CD4-positive, alpha-beta T cell (primary cell): ENCODE measurements at regions not wholly inside any gene's neighbourhood (a gene's known extent, or its start where the extent isn't known, plus 50 kb on each side); places are given as distances from the start of the nearest gene placed in this dataset.

Experiments used
- ATAC-seq: fragments of 200-7000 bp; cut with Tn5 transposase; one replicate; pipeline ENCODE4 v1.10.0; 2022; ENCODE audit warnings: mild to moderate bottlenecking; ENCODE audit not compliant: poor library complexity
- CTCF ChIA-PET: fragments of 350-600 bp; sonication (Branson Sonifier 250); formaldehyde crosslinking; loops from one replicate; lab custom pipeline; 2021; ENCODE audit warnings: antibody characterized with exemption, inconsistent platforms; lab: Charles Lee
- POLR2A ChIA-PET: fragments of 350-600 bp; sonication (Branson Sonifier 250); formaldehyde crosslinking; loops from one replicate; lab custom pipeline; 2021; ENCODE audit warnings: antibody characterized with exemption, inconsistent platforms; lab: Charles Lee
- DNase-seq, 14 experiments: peaks; one replicate each; pipeline ENCODE4 v3.0.0-alpha.2; 2013 to 2020; ENCODE audit warnings: mixed read lengths in 2 of 14
- H3K27ac ChIP-seq, 2 donors: one replicate each; pipeline versions ENCODE4 v1.5.1 to v1.7.0; 2013; ENCODE audit warnings: low read length in 2 of 2, low read depth in 1 of 2, mild to moderate bottlenecking in 1 of 2
- H3K27me3 ChIP-seq, 2 experiments: 1 replicate in 1 of 2; 2 replicates in 1 of 2; pipeline versions ENCODE4 v1.6.1 to v1.7.0; 2013; ENCODE audit warnings: low read length in 2 of 2, control low read depth in 1 of 2, mild to moderate bottlenecking in 1 of 2, moderate library complexity in 1 of 2; ENCODE audit not compliant: insufficient read depth in 2 of 2, control insufficient read depth in 1 of 2
- H3K36me3 ChIP-seq: one replicate; pipeline ENCODE4 v1.6.1; 2013; ENCODE audit warnings: low read length, control low read depth; ENCODE audit not compliant: insufficient read depth
- H3K4me1 ChIP-seq: one replicate; pipeline ENCODE4 v1.6.1; 2013; ENCODE audit warnings: low read length, control low read depth; ENCODE audit not compliant: insufficient read depth
- H3K4me3 ChIP-seq: one replicate; pipeline ENCODE4 v1.5.1; 2013; ENCODE audit warnings: mild to moderate bottlenecking, low read length, moderate library complexity
- H3K9me3 ChIP-seq, 2 experiments: 1 replicate in 1 of 2; 2 replicates in 1 of 2; pipeline versions ENCODE4 v1.6.1 to v1.7.0; 2013; ENCODE audit warnings: low read length in 2 of 2, mild to moderate bottlenecking in 2 of 2, control low read depth in 1 of 2, moderate library complexity in 1 of 2; ENCODE audit not compliant: control insufficient read depth in 1 of 2, insufficient read depth in 1 of 2
- H3K27ac Mint-ChIP-seq: one replicate; pipeline ENCODE4 v1.8.0; 2020; ENCODE audit warnings: mixed read lengths
- H3K27me3 Mint-ChIP-seq: one replicate; pipeline ENCODE4 v1.8.0; 2021; ENCODE audit warnings: mixed read lengths
- H3K36me3 Mint-ChIP-seq: one replicate; pipeline ENCODE4 v1.8.0; 2021; ENCODE audit warnings: low read depth, mixed read lengths
- H3K4me1 Mint-ChIP-seq: one replicate; pipeline ENCODE4 v1.8.0; 2021; ENCODE audit warnings: low read depth, mixed read lengths
- H3K4me3 Mint-ChIP-seq: one replicate; pipeline ENCODE4 v1.8.0; 2020; ENCODE audit warnings: mild to moderate bottlenecking, mixed read lengths
- H3K9me3 Mint-ChIP-seq: one replicate; pipeline ENCODE4 v1.8.0; 2020; ENCODE audit warnings: mixed read lengths
- CTCF ChIP-seq: fragments of 200-600 bp; IDR thresholded peaks from one replicate; pipeline ENCODE4 v1.8.0; 2022; ENCODE audit warnings: antibody characterized with exemption, mild to moderate bottlenecking
- intact Hi-C, 2 experiments: fragments of 100-400 bp; cut with DNase I in 1 of 2; cut with micrococcal nuclease in 1 of 2; formaldehyde crosslinking; loops; one replicate each; pipeline versions ENCODE4 v1.15.1 to v1.9.0; 2023 to 2025; cut with DNase I, micrococcal nuclease

GRCh38 chr2:234275515-234275914 lies 221.4 kb downstream of the ARL4C start:
- Mint-ChIP-seq H3K4me3 (no peak overlapping the region), H3K27ac (no peak overlapping the region), H3K9me3 (no peaks in the 10 kb centered on the region), H3K4me1 (peaks cover 67% of the 10 kb centered on the region), H3K27me3 (no peaks in the 10 kb centered on the region), H3K36me3 (no peaks in the 10 kb centered on the region)
- DNase-seq (no peak), ATAC-seq (no peak)
- ChIA-PET CTCF (no interaction called here), POLR2A (interaction anchor here (1.0 kb wide), 1 partner anchor 15 kb away, joined by 3 read pairs; no protein-coding TSS in a partner anchor)
- Histone ChIP-seq H3K9me3 (no peaks in the 10 kb centered on the region), H3K4me3 (no peak overlapping the region), H3K27ac (no peak overlapping the region), H3K27me3 (no peaks in the 10 kb centered on the region), H3K36me3 (no peaks in the 10 kb centered on the region), H3K4me1 (peaks cover 43% of the 10 kb centered on the region)
- intact Hi-C loops, result no loop called here
- TF ChIP-seq CTCF, result no peak

GRCh38 chr2:234273887-234274584 lies 222.8 kb downstream of the ARL4C start:
- TF ChIP-seq CTCF, result no peak

GRCh38 chr2:234272069-234272850 lies 221.8 kb downstream of the SPP2 start:
- DNase-seq (peak in 1 of 14 experiments; percentile 40), ATAC-seq (no peak)
- Mint-ChIP-seq H3K36me3 (no peaks in the 10 kb centered on the region), H3K27me3 (no peaks in the 10 kb centered on the region), H3K4me1 (peaks cover 57% of the 10 kb centered on the region), H3K9me3 (no peaks in the 10 kb centered on the region), H3K27ac (peak overlapping the region; percentile 52), H3K4me3 (no peak overlapping the region)
- no peaks in the 10 kb centered on the region for H3K36me3 ChIP-seq
- H3K4me1 ChIP-seq, result peaks cover 25% of the 10 kb centered on the region
- no peaks in the 10 kb centered on the region for H3K27me3 ChIP-seq
- intact Hi-C loops, result no loop called here
- ChIA-PET POLR2A (no interaction called here), CTCF (interaction anchor here (1.0 to 1.3 kb wide), 2 partner anchors 17 to 228 kb away, joined by 3 to 5 read pairs; no protein-coding TSS in a partner anchor)
- no peak for TF ChIP-seq CTCF
- H3K4me3 ChIP-seq, result no peak overlapping the region
- H3K27ac ChIP-seq, result no peak overlapping the region
- H3K9me3 ChIP-seq, result no peaks in the 10 kb centered on the region

More at GRCh38 chr2:234273887-234274584, 222.8 kb downstream of the ARL4C start:
- CTCF ChIA-PET, result no interaction called here
- no peaks in the 10 kb centered on the region for H3K36me3 ChIP-seq
- POLR2A ChIA-PET, result interaction anchor here (0.8 kb wide), 1 partner anchor 223 kb away, joined by 3 read pairs; the partner anchor contains the start of gene ARL4C
- no peaks in the 10 kb centered on the region for H3K27me3 ChIP-seq
- ATAC-seq, result peak; percentile 47
- Mint-ChIP-seq H3K27me3 (no peaks in the 10 kb centered on the region), H3K9me3 (no peaks in the 10 kb centered on the region), H3K4me1 (peaks cover 65% of the 10 kb centered on the region), H3K36me3 (no peaks in the 10 kb centered on the region), H3K27ac (peak overlapping the region; percentile 26), H3K4me3 (no peak overlapping the region)
- H3K4me1 ChIP-seq, result peaks cover 29% of the 10 kb centered on the region
- peak in 4 of 14 experiments; percentile 30 to 78 (median 49) for DNase-seq
- no peak overlapping the region for H3K27ac ChIP-seq
- intact Hi-C loops, result no loop called here
- no peaks in the 10 kb centered on the region for H3K9me3 ChIP-seq
- no peak overlapping the region for H3K4me3 ChIP-seq
